Suppressor macrophage treated with lipopolysaccharide for 1 hour (primary cell): ENCODE measurements at regions not wholly inside any gene's neighbourhood (a gene's known extent, or its start where the extent isn't known, plus 50 kb on each side); places are given as distances from the start of the nearest gene placed in this dataset.

Source experiments
- DNase-seq, 3 donors: peaks; one replicate each; pipeline ENCODE4 v3.0.0-alpha.2; 2020 to 2022

GRCh38 chr2:5845798-5846330 lies 153.7 kb downstream of the SOX11 start:
- DNase-seq = no peak

DNA sequence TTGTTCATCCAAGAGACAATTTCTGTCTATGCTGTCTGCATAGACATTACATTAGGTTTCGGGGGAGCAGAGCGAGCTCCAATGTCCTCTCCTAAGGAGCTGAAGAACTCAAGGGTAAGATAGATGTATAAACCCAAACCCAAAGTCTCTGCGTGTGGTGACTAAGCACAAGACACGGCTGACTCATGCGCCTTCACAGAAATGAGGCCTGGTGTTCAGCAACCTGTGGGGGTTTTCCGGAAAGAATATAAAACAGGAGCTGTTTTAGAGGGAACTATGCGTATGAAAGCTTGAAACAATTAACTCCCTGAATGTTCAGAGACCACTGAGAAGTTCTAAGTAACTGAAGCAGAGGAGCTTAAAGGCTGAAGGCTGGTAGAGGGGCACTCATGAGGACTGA lies 154.7 kb downstream of the SOX11 start:
- DNase-seq = no peak

GRCh38 chr2:5849562-5849961 lies 157.4 kb downstream of the SOX11 start:
- DNase-seq = no peak

DNA sequence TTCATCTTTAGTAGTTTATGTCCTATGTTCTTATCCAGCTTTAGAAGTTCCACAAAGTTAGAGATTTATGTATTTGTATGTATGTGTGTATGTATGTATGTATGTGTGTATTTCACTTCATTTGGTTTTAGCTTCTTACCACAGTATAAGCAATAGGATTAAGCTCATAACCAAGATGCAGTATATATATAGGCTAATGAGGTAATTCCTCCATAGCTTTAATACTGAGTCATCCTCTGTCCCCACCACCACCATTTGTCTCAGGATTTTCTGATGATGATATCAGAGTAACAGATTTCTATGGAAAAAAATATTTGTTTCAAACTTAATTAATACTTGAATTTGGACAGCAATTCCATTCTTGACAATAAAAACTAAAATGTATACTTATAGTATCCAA lies 159.2 kb downstream of the SOX11 start:
- no peak for DNase-seq

DNA sequence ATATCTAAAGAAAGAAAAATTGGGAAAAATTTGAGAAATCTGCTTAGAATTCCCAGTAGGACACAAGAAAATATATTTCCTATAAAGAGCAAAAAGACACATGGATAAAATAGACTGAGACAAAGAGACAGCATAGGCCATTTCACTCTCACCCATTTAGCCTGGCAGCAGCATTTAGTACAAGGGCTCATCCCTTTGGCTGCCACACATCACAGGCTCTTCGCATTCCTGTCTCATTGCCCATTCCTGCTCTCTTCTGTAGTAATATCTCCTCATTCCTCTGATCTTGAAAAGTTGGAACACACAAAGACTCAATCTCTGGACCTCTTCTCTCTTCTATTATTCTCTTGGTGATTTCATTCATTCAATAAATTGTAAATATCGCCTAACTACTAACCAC lies 162.6 kb downstream of the SOX11 start:
- no peak for DNase-seq

- DNase-seq = no peak
These were observed 174.9 kb downstream of the SOX11 start for GRCh38 chr2:5867056-5867455.

DNA sequence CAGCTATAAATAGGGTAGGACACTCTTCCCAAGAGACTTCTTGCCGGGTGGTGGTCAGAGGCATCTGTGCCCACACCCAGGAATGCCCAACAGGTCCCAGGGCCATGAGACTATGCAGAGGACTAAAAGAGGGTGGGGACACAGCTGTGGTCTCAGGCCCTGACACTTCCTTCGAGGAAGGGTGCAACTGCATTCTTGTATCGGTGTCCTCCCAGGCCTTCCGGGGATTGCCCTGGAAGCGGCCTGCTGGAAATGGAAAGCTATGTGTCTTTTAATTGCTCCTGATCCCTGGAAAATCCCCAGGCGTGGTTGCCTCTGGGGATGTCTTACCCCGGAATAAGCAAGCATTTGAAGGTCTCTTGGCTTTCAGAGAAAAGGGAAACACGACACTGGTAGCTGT lies 176.7 kb downstream of the SOX11 start:
- DNase-seq = no peak

GRCh38 chr2:5869936-5870335 lies 177.8 kb downstream of the SOX11 start:
- no peak for DNase-seq

- no peak for DNase-seq
These were observed 185.2 kb downstream of the SOX11 start for GRCh38 chr2:5877360-5877759.

DNA sequence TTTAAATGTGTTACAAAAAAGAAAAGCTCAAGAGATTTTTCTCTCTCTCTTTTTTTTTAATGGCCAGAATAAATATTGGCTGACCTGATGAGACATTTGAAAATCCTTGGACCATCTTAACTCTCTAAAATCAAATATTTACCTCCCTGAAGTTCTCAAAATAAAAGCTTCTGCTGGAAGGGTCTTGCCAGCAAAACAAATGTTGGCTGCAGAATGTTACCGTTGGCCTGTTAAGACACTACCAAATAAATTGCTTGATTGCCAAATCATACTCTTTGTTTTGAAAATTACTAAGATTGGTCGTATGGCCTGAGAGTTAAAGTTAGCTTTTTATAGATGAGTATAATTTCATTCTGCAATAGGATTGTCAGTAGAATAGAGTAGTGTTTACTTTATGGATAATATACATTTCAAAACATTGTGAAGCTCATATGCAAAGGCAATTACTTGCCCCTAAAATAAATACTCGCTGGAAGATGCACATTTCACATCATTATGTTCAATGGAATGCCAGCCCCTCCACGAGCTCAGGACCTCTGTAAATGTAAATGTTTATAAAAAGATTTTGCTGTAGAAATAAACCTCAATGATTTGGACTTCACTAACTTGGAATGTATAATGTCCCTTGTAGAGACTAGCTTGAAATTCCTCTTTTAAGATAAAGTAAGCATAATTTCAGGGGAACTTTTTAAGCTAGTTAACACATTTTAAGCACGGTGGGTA lies 193.4 kb downstream of the SOX11 start:
- no peak for DNase-seq

DNA sequence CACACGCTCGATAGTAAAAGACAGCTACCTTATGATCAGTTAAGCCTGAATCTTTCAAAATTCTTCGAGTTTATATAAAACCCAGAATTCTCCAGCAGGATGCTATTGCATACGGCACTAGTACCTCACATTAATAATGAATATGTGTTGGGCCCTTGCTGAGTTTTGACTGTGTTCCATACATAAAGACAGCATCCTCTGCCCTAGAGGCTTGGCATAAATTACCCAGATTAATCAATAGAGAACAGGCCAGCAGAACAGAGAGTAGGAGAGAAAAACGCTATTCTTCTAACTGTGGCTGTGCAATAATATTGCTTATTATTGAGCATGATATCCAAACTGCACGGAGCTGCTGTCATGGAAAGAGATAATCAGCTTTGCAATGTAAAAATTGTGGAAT lies 194.3 kb downstream of the SOX11 start:
- DNase-seq = no peak

GRCh38 chr2:5888126-5888525 lies 195.9 kb downstream of the SOX11 start:
- DNase-seq = no peak

DNA sequence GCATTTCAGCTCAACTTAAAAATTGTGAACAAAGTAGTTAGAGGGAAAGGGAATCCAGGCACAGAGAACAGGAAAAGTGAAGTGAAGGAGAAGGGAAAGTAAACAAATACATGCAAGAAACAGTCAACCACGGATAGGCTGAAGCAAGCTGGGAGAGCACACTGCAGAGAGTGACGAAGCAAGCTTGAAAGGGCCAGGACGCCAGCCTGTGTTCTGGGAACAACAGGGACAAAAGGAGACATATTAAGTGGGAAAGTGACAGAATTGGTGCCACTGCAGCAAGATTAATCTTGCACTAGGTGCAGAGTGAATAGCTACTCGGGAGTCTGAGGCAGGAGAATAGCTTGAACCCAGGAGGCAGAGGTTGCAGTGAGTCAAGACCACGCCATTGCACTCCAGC lies 197.3 kb downstream of the SOX11 start:
- DNase-seq = no peak

- no peak for DNase-seq
These were observed 202.2 kb downstream of the SOX11 start for GRCh38 chr2:5894355-5894754.

DNA sequence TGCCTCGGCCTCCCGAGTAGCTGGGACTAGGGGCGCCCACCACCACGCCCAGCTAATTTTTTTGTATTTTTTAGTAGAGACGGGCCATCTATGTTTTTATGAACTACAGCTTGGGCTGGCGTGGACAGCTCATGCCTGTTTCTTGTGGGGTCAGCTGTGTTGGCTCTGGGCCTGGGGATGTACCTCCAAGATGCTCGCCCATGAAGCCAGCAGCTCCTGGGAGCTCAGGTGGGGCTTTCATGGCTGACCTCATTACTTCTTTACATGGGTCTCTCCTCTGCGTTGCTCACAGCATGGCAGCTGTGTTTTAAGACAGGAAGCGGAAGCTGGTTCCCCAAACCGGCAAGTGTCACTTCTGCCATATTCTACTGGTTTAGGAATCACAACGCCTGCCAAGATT lies 203.1 kb downstream of the SOX11 start:
- DNase-seq = no peak

GRCh38 chr2:5897249-5897648 lies 205.1 kb downstream of the SOX11 start:
- DNase-seq = no peak

DNA sequence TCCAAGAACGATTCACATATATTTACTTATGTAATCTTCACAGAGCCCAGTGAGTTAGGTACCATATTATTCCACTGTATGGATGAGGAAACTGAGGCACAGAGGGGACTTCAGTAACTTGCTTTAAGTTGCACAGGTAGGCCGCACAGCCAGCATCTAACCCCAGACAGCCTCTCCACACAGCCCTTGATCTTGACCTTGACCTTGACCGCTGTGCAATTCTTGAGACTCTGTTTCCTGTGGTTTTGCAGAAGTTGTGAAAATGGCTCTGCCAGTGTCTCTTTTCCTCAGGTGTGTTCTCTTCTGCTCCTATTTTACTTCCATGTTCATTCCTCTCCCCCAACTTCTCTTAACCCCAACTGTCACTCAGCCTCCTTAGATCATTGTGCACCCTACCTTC lies 206.5 kb downstream of the SOX11 start:
- DNase-seq = no peak

DNA sequence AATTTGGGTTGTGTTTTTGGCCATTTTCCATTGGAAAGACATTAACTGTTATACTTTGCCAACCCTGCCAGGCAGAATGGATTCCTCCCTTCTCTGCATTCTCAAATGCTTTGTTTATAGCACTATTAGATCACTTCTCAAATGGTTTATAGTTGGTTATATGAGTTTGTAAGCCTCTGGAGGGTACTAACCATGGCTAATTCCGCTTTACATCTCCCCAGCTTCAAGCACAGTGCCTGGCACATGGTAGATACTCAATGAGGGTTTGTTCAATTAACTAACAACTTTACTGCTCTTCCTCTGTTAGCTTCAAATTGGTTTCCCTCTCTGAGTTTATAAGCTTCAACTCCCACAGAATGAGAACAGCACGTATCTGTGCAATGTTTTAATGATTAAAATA lies 213.5 kb downstream of the SOX11 start:
- no peak for DNase-seq

GRCh38 chr2:5908071-5908470 lies 215.9 kb downstream of the SOX11 start:
- no peak for DNase-seq

DNA sequence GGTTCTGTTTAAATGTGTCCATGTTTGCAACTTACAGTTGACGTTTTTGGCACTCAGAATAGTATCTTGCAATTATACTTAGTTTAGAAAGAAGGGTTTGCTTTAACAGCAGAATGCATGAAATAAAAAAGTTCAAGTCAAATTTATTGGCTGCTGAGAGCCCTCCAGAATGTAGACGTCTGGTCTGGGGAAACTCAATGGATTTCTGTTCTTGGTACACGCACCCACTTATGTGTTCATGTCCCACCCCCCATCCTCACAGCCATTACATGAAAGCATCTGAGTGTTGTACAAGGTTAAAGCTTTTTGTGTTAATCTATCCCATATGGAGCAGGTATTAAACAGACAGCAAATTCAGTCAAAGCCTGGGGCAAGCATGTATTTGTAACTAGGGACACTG lies 219.5 kb downstream of the SOX11 start:
- no peak for DNase-seq

DNA sequence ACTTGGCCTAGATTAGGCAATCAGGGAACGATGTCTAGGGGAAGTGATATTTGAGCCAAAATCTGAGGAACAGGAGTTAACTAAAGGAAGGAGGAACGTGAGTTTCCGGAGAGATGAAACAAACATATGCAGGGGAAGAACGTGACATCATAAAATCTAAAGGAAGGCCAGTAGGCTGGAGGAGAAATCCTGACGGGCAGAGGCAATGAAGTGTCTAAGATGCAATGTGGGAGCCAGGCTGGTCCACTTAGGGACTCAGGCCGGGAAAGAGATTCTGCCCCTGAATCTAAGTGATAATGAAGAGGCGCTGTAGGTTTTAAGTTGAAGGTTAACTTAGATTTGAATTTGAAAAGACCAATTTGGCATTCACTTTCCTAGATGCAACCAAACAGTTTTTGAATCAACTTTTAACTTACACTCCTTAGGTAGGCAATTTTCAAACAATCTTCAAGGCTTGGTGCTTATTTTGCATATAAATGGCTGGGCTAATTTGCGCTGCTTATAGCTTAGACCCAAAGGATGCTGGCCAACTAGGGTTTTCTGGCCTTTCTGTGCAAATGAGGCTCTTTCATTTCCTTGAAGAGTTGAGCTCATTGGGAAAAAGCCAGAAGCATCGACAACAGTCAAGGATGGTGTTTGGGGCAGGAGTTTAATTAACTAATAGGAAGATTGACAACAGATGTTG lies 221.7 kb downstream of the SOX11 start:
- no peak for DNase-seq

DNA sequence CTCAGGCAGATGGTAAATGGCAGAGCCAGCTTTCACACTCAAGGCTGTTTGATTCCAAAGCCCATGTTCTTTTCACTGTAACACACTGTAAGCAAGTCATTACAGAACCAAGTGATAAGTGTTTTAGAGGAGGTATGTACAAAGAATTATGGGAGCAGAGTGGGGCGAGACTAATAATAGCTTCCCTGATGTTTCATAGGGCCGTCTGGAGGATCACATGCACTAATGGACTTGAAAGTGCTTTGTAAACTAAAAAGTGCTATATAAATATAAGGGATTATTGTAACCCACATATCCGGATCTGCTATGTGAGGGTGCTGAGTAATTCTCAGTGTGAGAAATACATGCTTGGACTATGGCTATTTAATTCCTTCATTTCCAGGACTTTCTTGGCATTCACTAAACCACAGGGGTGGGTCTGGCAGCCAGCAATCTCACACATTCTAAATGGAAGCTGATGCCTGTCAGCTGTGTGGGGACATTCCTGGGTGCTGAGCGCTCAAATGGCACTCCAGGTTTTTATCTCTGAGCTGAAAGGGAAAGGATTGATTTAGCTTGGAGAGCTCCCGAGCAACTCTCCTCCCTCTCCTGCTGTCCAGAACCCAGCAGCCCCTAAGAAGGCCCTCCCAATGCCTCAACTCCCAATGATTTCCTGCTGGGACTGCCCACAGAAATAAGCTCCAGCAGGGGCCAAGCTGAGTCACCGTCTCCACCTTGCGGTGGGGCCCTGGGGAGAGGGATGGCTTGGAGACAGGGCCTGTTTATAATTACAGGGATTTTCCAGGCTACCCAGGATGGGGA lies 222.8 kb downstream of the SOX11 start:
- no peak for DNase-seq

GRCh38 chr2:5915881-5916310 lies 223.7 kb downstream of the SOX11 start:
- DNase-seq = peak in 2 of 3 donors; percentile 9 to 26
